ENCODE measurements at regions not wholly inside any gene's neighbourhood (a gene's known extent, or its start where the extent isn't known, plus 50 kb on each side); places are given as distances from the start of the nearest gene placed in this dataset.
A peak's percentile ranks its signal among the peaks of the same experiment; 100 is the strongest.

DNA sequence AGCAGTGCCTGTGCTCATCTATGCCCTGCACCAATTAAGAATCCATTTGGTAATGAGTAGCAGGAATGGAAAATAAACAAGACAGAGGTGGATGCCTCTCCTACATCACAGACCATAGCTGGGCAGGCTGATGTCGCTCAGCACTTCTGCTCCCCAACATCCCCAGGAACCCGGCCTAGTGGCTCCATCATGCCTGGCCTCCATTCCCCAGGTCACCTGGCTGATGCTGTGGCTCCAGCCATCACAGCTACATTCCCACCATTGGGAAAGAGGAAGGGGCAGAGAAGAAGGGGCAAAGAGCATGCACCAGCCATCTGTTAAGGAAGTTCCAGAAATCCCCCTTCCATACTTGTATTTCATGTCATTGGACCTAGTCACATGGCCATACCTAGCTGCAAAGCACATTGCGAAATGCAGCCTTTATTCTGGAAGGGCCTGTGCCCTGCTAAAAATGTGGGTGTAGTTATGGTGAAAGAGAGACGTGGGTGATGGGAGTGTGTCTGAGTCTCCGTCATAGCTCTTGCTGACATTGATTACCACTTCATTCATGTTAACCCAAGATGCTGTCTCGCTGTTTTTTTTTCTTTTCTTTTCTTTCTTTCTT lies 86.1 kb upstream of the ADAMTS2 start:
- DNase-seq (ENCODE audit: low spot score in 2 of 2), result no peak
- H3K4me3 ChIP-seq (ENCODE audit: low read depth, poor library complexity, severe bottlenecking), result no peak overlapping the region
- WGBS, 2 donors, result 70 to 77% methylated on average over 6 of the region's 6 CpGs
- intact Hi-C loops (cut with DNase I; ENCODE audit: low total_unique reads), result no loop called here
- no peak for TF ChIP-seq POLR2A (IDR thresholded peaks at IDR 0.05)
- TF ChIP-seq, protein P1, sequence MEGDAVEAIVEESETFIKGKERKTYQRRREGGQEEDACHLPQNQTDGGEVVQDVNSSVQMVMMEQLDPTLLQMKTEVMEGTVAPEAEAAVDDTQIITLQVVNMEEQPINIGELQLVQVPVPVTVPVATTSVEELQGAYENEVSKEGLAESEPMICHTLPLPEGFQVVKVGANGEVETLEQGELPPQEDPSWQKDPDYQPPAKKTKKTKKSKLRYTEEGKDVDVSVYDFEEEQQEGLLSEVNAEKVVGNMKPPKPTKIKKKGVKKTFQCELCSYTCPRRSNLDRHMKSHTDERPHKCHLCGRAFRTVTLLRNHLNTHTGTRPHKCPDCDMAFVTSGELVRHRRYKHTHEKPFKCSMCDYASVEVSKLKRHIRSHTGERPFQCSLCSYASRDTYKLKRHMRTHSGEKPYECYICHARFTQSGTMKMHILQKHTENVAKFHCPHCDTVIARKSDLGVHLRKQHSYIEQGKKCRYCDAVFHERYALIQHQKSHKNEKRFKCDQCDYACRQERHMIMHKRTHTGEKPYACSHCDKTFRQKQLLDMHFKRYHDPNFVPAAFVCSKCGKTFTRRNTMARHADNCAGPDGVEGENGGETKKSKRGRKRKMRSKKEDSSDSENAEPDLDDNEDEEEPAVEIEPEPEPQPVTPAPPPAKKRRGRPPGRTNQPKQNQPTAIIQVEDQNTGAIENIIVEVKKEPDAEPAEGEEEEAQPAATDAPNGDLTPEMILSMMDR (IDR thresholded peaks at IDR 0.05), result no peak

GRCh38 chr5:179430193-179431175 lies 85.2 kb upstream of the ADAMTS2 start:
- intact Hi-C loops (cut with DNase I; ENCODE audit: low total_unique reads), result no loop called here
- no peak for DNase-seq (ENCODE audit: low spot score in 2 of 2)
- no peak overlapping the region for H3K4me3 ChIP-seq (ENCODE audit: low read depth, poor library complexity, severe bottlenecking)
- no peak for TF ChIP-seq POLR2A (IDR thresholded peaks at IDR 0.05)
- TF ChIP-seq, protein P1 (IDR thresholded peaks at IDR 0.05), result no peak
- 91 to 92% methylated on average over 19 to 22 of the region's 22 CpGs for WGBS, 2 donors

DNA sequence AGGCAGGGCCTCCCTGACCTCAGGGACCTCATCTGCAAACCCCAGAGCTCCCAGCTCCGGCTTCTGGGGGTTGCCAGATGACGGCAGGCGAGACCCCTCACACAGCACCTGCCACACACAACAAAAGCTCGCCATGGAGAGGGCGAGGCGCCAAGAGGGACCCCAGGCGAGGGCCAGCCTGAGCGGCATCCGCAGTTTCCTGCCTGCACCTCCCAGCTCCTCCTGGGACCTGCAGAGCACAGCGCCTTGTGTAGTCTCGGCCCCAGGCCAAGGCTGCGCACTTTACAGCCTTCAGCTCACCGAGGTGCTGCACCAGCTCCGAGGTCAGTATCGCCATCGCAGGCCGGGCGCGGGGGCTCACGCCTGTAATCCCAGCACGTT lies 82.4 kb upstream of the ADAMTS2 start:
- TF ChIP-seq, protein P1 (IDR thresholded peaks at IDR 0.05), result no peak
- TF ChIP-seq POLR2A (IDR thresholded peaks at IDR 0.05), result no peak
- no peak overlapping the region for H3K4me3 ChIP-seq (ENCODE audit: low read depth, poor library complexity, severe bottlenecking)
- DNase-seq (ENCODE audit: low spot score in 2 of 2), result no peak
- intact Hi-C loops (cut with DNase I; ENCODE audit: low total_unique reads), result no loop called here
- 92 to 95% methylated on average over 11 to 20 of the region's 21 CpGs for WGBS, 2 donors

DNA sequence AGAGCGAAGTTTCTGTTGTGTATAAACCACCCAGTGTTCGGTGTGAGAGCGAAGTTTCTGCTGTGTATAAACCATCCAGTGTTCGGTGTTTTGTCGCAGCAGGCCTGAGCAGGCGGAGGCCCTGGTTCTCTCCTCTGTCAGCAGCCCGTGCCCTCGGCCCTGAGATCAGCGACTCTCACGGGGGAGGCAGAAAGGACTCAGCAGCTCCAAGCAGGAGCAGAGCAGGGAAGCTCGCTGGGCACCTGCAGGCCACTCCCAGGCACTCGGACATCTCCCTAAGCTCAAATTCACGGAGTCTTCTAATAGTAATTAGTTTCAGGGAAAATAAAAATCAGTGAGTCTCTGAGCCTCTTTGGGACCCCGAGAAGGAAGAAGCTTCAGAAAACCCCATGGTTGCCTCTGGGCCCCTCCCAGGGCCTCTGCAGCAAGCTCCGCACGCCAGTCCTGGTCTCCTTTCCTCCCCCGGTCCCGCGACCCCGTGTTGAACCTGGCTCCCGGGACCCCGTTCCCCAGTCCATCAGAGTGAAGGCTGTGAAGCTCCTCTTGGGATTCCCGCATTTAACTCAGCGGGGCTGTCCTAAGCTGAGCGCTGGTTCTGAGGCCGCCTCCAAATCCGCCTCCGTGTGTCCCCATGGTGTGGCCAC lies 81.9 kb upstream of the ADAMTS2 start:
- 70 to 77% methylated on average over 28 of the region's 28 CpGs for WGBS, 2 donors
- DNase-seq (ENCODE audit: low spot score in 2 of 2), result peak in 1 of 2 donors; percentile 59
- intact Hi-C loops (cut with DNase I; ENCODE audit: low total_unique reads), result no loop called here
- no peak overlapping the region for H3K4me3 ChIP-seq (ENCODE audit: low read depth, poor library complexity, severe bottlenecking)
- TF ChIP-seq, protein P1 (IDR thresholded peaks at IDR 0.05), result no peak

DNA sequence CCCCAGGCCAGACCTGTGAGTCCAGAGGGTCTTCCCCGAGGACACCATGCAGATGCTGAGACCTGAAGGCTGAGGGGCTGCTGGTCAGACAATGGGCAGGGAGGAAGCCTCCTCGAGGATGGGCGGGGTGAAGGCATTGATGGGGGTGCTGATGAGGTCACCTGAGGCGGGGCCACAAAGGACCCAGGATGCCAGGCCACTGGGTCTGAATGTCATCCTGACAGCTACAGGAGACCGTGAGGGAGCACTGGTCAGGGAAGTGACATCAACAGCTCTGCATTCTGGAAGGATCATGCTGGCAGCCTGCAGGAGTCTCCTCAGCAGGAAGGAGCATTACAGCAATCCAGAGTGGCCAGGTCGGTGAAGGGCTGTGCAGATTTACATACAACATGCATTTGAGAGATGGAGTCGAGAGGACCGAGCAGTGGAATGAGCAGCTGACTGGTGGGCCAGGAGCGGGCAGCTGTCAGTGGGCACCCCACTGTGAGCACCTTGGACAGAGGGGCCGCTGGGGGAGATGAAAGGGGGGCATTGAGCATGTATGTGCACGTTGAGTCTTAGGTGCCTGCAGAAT lies 77.7 kb upstream of the ADAMTS2 start:
- 69% methylated on average over 11 of the region's 11 CpGs for WGBS, 2 donors
- intact Hi-C loops (cut with DNase I; ENCODE audit: low total_unique reads), result no loop called here
- TF ChIP-seq POLR2A (IDR thresholded peaks at IDR 0.05), result no peak
- TF ChIP-seq, protein P1 (IDR thresholded peaks at IDR 0.05), result no peak
- peak in 1 of 2 donors; percentile 77 for DNase-seq (ENCODE audit: low spot score in 2 of 2)
- no peak overlapping the region for H3K4me3 ChIP-seq (ENCODE audit: low read depth, poor library complexity, severe bottlenecking)

Measured in lower leg skin (tissue), 4 donors.